GM12892 (cell line): ENCODE measurements at regions not wholly inside any gene's neighbourhood (a gene's known extent, or its start where the extent isn't known, plus 50 kb on each side); places are given as distances from the start of the nearest gene placed in this dataset.
"Not testable (repeated sequence)": the region's sequence is repeated elsewhere in the genome, so short reads cannot be mapped to it uniquely, and the experiment has no call there.

Source experiments
- DNase-seq: peaks from one replicate; pipeline ENCODE4 v3.0.0; 2011; ENCODE audit not compliant: insufficient read length
- FAIRE-seq: peaks from 2 replicates; lab custom pipeline; 2011; peaks lifted over from hg19 to GRCh38; lab: Jason Lieb, UNC
- POLR2A ChIP-seq: IDR thresholded peaks from 2 replicates; pipeline ENCODE4 v1.6.1; 2011; ENCODE audit warnings: low read depth, low read length, control low read depth
- POLR2AphosphoS5 ChIP-seq: IDR thresholded peaks from 2 replicates; pipeline ENCODE4 v1.6.1; 2011; ENCODE audit warnings: low read depth, low read length, control low read depth
- TAF1 ChIP-seq: IDR thresholded peaks from 2 replicates; pipeline ENCODE4 v1.6.1; 2011; ENCODE audit warnings: low read depth, mild to moderate bottlenecking, control low read depth, low read length, borderline replicate concordance

GRCh38 chr21:19065164-19065563, 661.6 kb upstream of the TMPRSS15 start:
- FAIRE-seq, result no peak
- DNase-seq, result no peak
- no peak for TF ChIP-seq TAF1
- TF ChIP-seq POLR2A, result no peak
- no peak for TF ChIP-seq POLR2AphosphoS5

- no peak for TF ChIP-seq POLR2A
- no peak for TF ChIP-seq POLR2AphosphoS5
- no peak for TF ChIP-seq TAF1
- no peak for DNase-seq
- no peak for FAIRE-seq
Measured at GRCh38 chr21:19076031-19076430, 672.4 kb upstream of the TMPRSS15 start.

- TF ChIP-seq POLR2A, result no peak
- no peak for TF ChIP-seq POLR2AphosphoS5
- TF ChIP-seq TAF1, result no peak
- FAIRE-seq (no peak), DNase-seq (no peak)
Measured at GRCh38 chr21:19109694-19110093, 706.1 kb upstream of the TMPRSS15 start.

GRCh38 chr21:19119259-19119658, 715.7 kb upstream of the TMPRSS15 start:
- DNase-seq, FAIRE-seq: not testable (repeated sequence)

- FAIRE-seq, result no peak
- TF ChIP-seq TAF1 (no peak), POLR2A (no peak), POLR2AphosphoS5 (no peak)
- DNase-seq, result no peak
Measured at GRCh38 chr21:19120591-19120990, 717.0 kb upstream of the TMPRSS15 start.

- no peak for FAIRE-seq
- TF ChIP-seq POLR2A (no peak), TAF1 (no peak), POLR2AphosphoS5 (no peak)
- no peak for DNase-seq
Measured at GRCh38 chr21:19122356-19122755, 718.8 kb upstream of the TMPRSS15 start.

GRCh38 chr21:19123053-19123452, 719.5 kb upstream of the TMPRSS15 start:
- FAIRE-seq (no peak), DNase-seq (no peak)
- TF ChIP-seq POLR2A (no peak), POLR2AphosphoS5 (no peak), TAF1 (no peak)

GRCh38 chr21:19123525-19123924, 719.9 kb upstream of the TMPRSS15 start:
- FAIRE-seq (no peak), DNase-seq (no peak)
- TF ChIP-seq TAF1, result no peak
- TF ChIP-seq POLR2A, result no peak
- no peak for TF ChIP-seq POLR2AphosphoS5

DNA sequence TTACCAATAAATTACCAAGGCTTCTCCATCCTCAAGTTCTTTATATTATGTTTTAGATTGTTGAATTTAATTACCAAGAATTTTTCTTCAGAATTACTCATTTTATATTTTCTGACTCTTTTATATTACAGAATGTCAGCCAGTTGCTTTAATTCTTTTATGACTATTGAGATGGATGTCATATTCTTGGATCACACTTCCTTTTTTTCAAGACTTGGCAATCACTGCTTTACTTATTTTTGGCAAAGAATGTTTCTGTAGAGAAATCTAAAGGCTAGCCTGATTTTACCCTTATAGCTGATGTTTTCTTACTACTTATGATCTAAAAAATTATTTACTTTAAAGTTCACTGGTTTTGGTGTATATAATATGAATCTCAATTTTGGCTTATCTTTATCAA, 721.1 kb upstream of the TMPRSS15 start:
- FAIRE-seq (no peak), DNase-seq (no peak)
- TF ChIP-seq TAF1 (no peak), POLR2AphosphoS5 (no peak), POLR2A (no peak)

DNA sequence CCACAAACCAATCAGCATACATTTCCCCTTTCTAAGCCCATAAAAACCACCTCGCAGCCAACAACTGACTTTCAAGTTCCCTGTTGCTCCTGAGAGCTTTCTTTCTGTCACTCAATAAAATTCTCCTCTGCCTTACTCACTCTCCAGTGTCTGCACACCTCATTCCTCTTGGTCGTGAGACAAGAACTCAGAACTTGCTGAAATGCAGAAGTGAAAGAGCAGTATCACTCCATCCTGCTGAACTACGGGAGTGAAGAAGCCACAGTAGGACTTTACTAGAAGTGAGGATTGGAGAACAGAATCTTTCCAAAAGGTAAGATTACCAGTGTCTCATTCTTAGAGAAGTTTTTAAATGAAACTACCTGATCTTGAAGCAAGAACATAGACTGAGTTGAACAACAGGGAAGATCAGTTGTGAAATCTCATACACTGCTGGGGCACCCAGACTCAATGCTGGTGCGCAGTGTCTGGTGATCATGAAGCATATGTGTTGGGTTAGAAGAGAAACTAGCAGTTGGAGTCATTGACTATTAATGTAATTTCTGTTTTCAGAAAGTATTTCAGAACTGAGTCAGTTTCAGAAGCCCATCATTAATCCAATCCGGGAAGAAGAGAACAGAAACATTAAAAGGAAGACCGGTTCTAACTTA, 726.9 kb upstream of the TMPRSS15 start:
- FAIRE-seq, result no peak
- no peak for DNase-seq
- no peak for TF ChIP-seq POLR2AphosphoS5
- TF ChIP-seq POLR2A, result no peak
- no peak for TF ChIP-seq TAF1

- TF ChIP-seq POLR2A, result no peak
- TF ChIP-seq POLR2AphosphoS5, result no peak
- no peak for TF ChIP-seq TAF1
- DNase-seq, result no peak
- FAIRE-seq, result no peak
Measured at GRCh38 chr21:19141511-19141910, 737.9 kb upstream of the TMPRSS15 start.

- DNase-seq, result no peak
- TF ChIP-seq POLR2A (no peak), POLR2AphosphoS5 (no peak), TAF1 (no peak)
- FAIRE-seq, result no peak
Measured at GRCh38 chr21:19145682-19146293, 742.2 kb upstream of the TMPRSS15 start.
